ENCODE measurements at regions not wholly inside any gene's neighbourhood (a gene's known extent, or its start where the extent isn't known, plus 50 kb on each side); places are given as distances from the start of the nearest gene placed in this dataset.

- no peaks in the 10 kb centered on the region for H3K36me3 ChIP-seq (ENCODE audit: control insufficient read depth in 2 of 2, extremely low read depth in 1 of 2, insufficient read depth in 1 of 2, low read length in 1 of 2)
- peaks cover 14 to 45% (median 36%) of the 10 kb centered on the region in 3 donors for H3K9me3 Mint-ChIP-seq
- no peak overlapping the region for H3K27ac Mint-ChIP-seq
- H3K4me1 ChIP-seq (ENCODE audit: control insufficient read depth in 1 of 2, extremely low read depth in 1 of 2, insufficient read depth in 2 of 2, low read length in 2 of 2) = no peaks in the 10 kb centered on the region
- WGBS (ENCODE audit: insufficient coverage) = 85% methylated on average over 5 of the region's 11 CpGs
- H3K4me3 Mint-ChIP-seq = no peak overlapping the region
- H3K9me3 ChIP-seq = no peaks in the 10 kb centered on the region
- H3K27me3 ChIP-seq (replicated peaks in 1 of 2; ENCODE audit: control insufficient read depth in 2 of 2, extremely low read depth in 1 of 2, insufficient read depth in 2 of 2, low read length in 1 of 2) = no peaks in the 10 kb centered on the region
- H3K4me1 Mint-ChIP-seq = no peaks in the 10 kb centered on the region
- CTCF ChIA-PET = no interaction called here
- H3K27ac ChIP-seq (ENCODE audit: low read length) = no peak overlapping the region
- no peak overlapping the region for H3K4me3 ChIP-seq (ENCODE audit: control insufficient read depth in 1 of 2, extremely low read depth in 1 of 2, low read length in 1 of 2)
- no peaks in the 10 kb centered on the region for H3K36me3 Mint-ChIP-seq
- ATAC-seq (replicated peaks in 1 of 4) (no peak), DNase-seq (no peak)
- POLR2A ChIA-PET = interaction anchor here in 1 of 2 donors (0.5 kb wide), 1 partner anchor 1965 kb away, joined by 5 read pairs; no protein-coding TSS in a partner anchor
- no peaks in the 10 kb centered on the region for H3K27me3 Mint-ChIP-seq
Observed at GRCh38 chr14:25909045-25909747, 688.6 kb downstream of the NOVA1 start.

GRCh38 chr14:25908277-25909044, 689.4 kb downstream of the NOVA1 start:
- DNase-seq = no peak
- no CpG with 5 or more reads among the region's 3 CpGs for WGBS (ENCODE audit: insufficient coverage)

GRCh38 chr14:25904446-25904845, 693.4 kb downstream of the NOVA1 start:
- Mint-ChIP-seq H3K4me3 (no peak overlapping the region), H3K9me3 (peaks cover 31 to 37% (median 32%) of the 10 kb centered on the region in 3 donors), H3K27me3 (no peaks in the 10 kb centered on the region), H3K4me1 (no peaks in the 10 kb centered on the region), H3K36me3 (no peaks in the 10 kb centered on the region), H3K27ac (no peak overlapping the region)
- Histone ChIP-seq H3K27ac (ENCODE audit: low read length) (no peak overlapping the region), H3K36me3 (ENCODE audit: control insufficient read depth in 2 of 2, extremely low read depth in 1 of 2, insufficient read depth in 1 of 2, low read length in 1 of 2) (no peaks in the 10 kb centered on the region), H3K4me1 (ENCODE audit: control insufficient read depth in 1 of 2, extremely low read depth in 1 of 2, insufficient read depth in 2 of 2, low read length in 2 of 2) (no peaks in the 10 kb centered on the region), H3K4me3 (ENCODE audit: control insufficient read depth in 1 of 2, extremely low read depth in 1 of 2, low read length in 1 of 2) (no peak overlapping the region), H3K27me3 (replicated peaks in 1 of 2; ENCODE audit: control insufficient read depth in 2 of 2, extremely low read depth in 1 of 2, insufficient read depth in 2 of 2, low read length in 1 of 2) (no peaks in the 10 kb centered on the region), H3K9me3 (no peaks in the 10 kb centered on the region)
- POLR2A ChIA-PET = no interaction called here
- CTCF ChIA-PET = no interaction called here
- ATAC-seq (replicated peaks in 1 of 4) (no peak), DNase-seq (no peak)
- no CpG with 5 or more reads among the region's 3 CpGs for WGBS (ENCODE audit: insufficient coverage)

More at GRCh38 chr14:25908277-25909044, 689.4 kb downstream of the NOVA1 start:
- Mint-ChIP-seq H3K4me3 (no peak overlapping the region), H3K4me1 (no peaks in the 10 kb centered on the region), H3K9me3 (peaks cover 14 to 43% (median 35%) of the 10 kb centered on the region in 3 donors), H3K27ac (no peak overlapping the region), H3K27me3 (no peaks in the 10 kb centered on the region), H3K36me3 (no peaks in the 10 kb centered on the region)
- Histone ChIP-seq H3K4me1 (ENCODE audit: control insufficient read depth in 1 of 2, extremely low read depth in 1 of 2, insufficient read depth in 2 of 2, low read length in 2 of 2) (no peaks in the 10 kb centered on the region), H3K27me3 (replicated peaks in 1 of 2; ENCODE audit: control insufficient read depth in 2 of 2, extremely low read depth in 1 of 2, insufficient read depth in 2 of 2, low read length in 1 of 2) (no peaks in the 10 kb centered on the region), H3K9me3 (no peaks in the 10 kb centered on the region), H3K36me3 (ENCODE audit: control insufficient read depth in 2 of 2, extremely low read depth in 1 of 2, insufficient read depth in 1 of 2, low read length in 1 of 2) (no peaks in the 10 kb centered on the region), H3K4me3 (ENCODE audit: control insufficient read depth in 1 of 2, extremely low read depth in 1 of 2, low read length in 1 of 2) (no peak overlapping the region), H3K27ac (ENCODE audit: low read length) (no peak overlapping the region)
- POLR2A ChIA-PET = interaction anchor here in 1 of 2 donors (0.5 kb wide), 1 partner anchor 1965 kb away, joined by 5 read pairs; no protein-coding TSS in a partner anchor
- ATAC-seq (replicated peaks in 1 of 4) = no peak
- CTCF ChIA-PET = no interaction called here

GRCh38 chr14:25899197-25899596, 698.6 kb downstream of the NOVA1 start:
- Mint-ChIP-seq H3K27me3 (no peaks in the 10 kb centered on the region), H3K9me3 (peaks cover 5 to 18% (median 17%) of the 10 kb centered on the region in 3 donors), H3K4me3 (no peak overlapping the region), H3K4me1 (no peaks in the 10 kb centered on the region), H3K27ac (no peak overlapping the region), H3K36me3 (no peaks in the 10 kb centered on the region)
- Histone ChIP-seq H3K4me1 (ENCODE audit: control insufficient read depth in 1 of 2, extremely low read depth in 1 of 2, insufficient read depth in 2 of 2, low read length in 2 of 2) (no peaks in the 10 kb centered on the region), H3K27ac (ENCODE audit: low read length) (no peak overlapping the region), H3K4me3 (ENCODE audit: control insufficient read depth in 1 of 2, extremely low read depth in 1 of 2, low read length in 1 of 2) (no peak overlapping the region), H3K27me3 (replicated peaks in 1 of 2; ENCODE audit: control insufficient read depth in 2 of 2, extremely low read depth in 1 of 2, insufficient read depth in 2 of 2, low read length in 1 of 2) (no peaks in the 10 kb centered on the region), H3K36me3 (ENCODE audit: control insufficient read depth in 2 of 2, extremely low read depth in 1 of 2, insufficient read depth in 1 of 2, low read length in 1 of 2) (no peaks in the 10 kb centered on the region), H3K9me3 (no peaks in the 10 kb centered on the region)
- no CpG with 5 or more reads among the region's 1 CpG for WGBS (ENCODE audit: insufficient coverage)
- DNase-seq = no peak
- ATAC-seq (replicated peaks in 1 of 4) = no peak
- POLR2A ChIA-PET = no interaction called here
- CTCF ChIA-PET = no interaction called here

- Mint-ChIP-seq H3K36me3 (no peaks in the 10 kb centered on the region), H3K4me1 (no peaks in the 10 kb centered on the region), H3K27me3 (no peaks in the 10 kb centered on the region), H3K4me3 (no peak overlapping the region), H3K9me3 (peaks cover 8 to 28% (median 24%) of the 10 kb centered on the region in 3 donors), H3K27ac (no peak overlapping the region)
- H3K9me3 ChIP-seq = no peaks in the 10 kb centered on the region
- H3K4me3 ChIP-seq (ENCODE audit: control insufficient read depth in 1 of 2, extremely low read depth in 1 of 2, low read length in 1 of 2) = no peak overlapping the region
- ATAC-seq (replicated peaks in 1 of 4) (no peak), DNase-seq (no peak)
- no peak overlapping the region for H3K27ac ChIP-seq (ENCODE audit: low read length)
- H3K36me3 ChIP-seq (ENCODE audit: control insufficient read depth in 2 of 2, extremely low read depth in 1 of 2, insufficient read depth in 1 of 2, low read length in 1 of 2) = no peaks in the 10 kb centered on the region
- POLR2A ChIA-PET = no interaction called here
- H3K27me3 ChIP-seq (replicated peaks in 1 of 2; ENCODE audit: control insufficient read depth in 2 of 2, extremely low read depth in 1 of 2, insufficient read depth in 2 of 2, low read length in 1 of 2) = no peaks in the 10 kb centered on the region
- H3K4me1 ChIP-seq (ENCODE audit: control insufficient read depth in 1 of 2, extremely low read depth in 1 of 2, insufficient read depth in 2 of 2, low read length in 2 of 2) = no peaks in the 10 kb centered on the region
- WGBS (ENCODE audit: insufficient coverage) = no CpG with 5 or more reads among the region's 1 CpG
- CTCF ChIA-PET = no interaction called here
Observed at GRCh38 chr14:25896777-25897176, 701.1 kb downstream of the NOVA1 start.

- POLR2A ChIA-PET = no interaction called here
- WGBS (ENCODE audit: insufficient coverage) = no CpG with 5 or more reads among the region's 3 CpGs
- H3K4me3 Mint-ChIP-seq = no peak overlapping the region
Observed at GRCh38 chr14:25895740-25896139, 702.1 kb downstream of the NOVA1 start.

More at GRCh38 chr14:25895740-25896139, 702.1 kb downstream of the NOVA1 start:
- Mint-ChIP-seq H3K27me3 (no peaks in the 10 kb centered on the region), H3K9me3 (peaks cover 12 to 29% (median 21%) of the 10 kb centered on the region in 3 donors), H3K36me3 (no peaks in the 10 kb centered on the region), H3K27ac (no peak overlapping the region), H3K4me1 (no peaks in the 10 kb centered on the region)
- DNase-seq = no peak
- H3K36me3 ChIP-seq (ENCODE audit: control insufficient read depth in 2 of 2, extremely low read depth in 1 of 2, insufficient read depth in 1 of 2, low read length in 1 of 2) = no peaks in the 10 kb centered on the region
- no peak for ATAC-seq (replicated peaks in 1 of 4)
- H3K4me1 ChIP-seq (ENCODE audit: control insufficient read depth in 1 of 2, extremely low read depth in 1 of 2, insufficient read depth in 2 of 2, low read length in 2 of 2) = no peaks in the 10 kb centered on the region
- no peak overlapping the region for H3K27ac ChIP-seq (ENCODE audit: low read length)
- H3K9me3 ChIP-seq = no peaks in the 10 kb centered on the region
- no peaks in the 10 kb centered on the region for H3K27me3 ChIP-seq (replicated peaks in 1 of 2; ENCODE audit: control insufficient read depth in 2 of 2, extremely low read depth in 1 of 2, insufficient read depth in 2 of 2, low read length in 1 of 2)
- CTCF ChIA-PET = no interaction called here
- H3K4me3 ChIP-seq (ENCODE audit: control insufficient read depth in 1 of 2, extremely low read depth in 1 of 2, low read length in 1 of 2) = no peak overlapping the region
